ENCODE measurements at regions not wholly inside any gene's neighbourhood (a gene's known extent, or its start where the extent isn't known, plus 50 kb on each side); places are given as distances from the start of the nearest gene placed in this dataset.

- Histone ChIP-seq H4K20me1 (ENCODE audit: insufficient read depth) (no peaks in the 10 kb centered on the region), H3K4me2 (ENCODE audit: low read length) (no peak overlapping the region), H3K9me3 (ENCODE audit: control insufficient read depth in 1 of 2, insufficient read depth in 1 of 2, low read depth in 1 of 2, low read length in 2 of 2) (no peaks in the 10 kb centered on the region; a peak in 1 of 4 replicates), H3K9me2 (ENCODE audit: insufficient read depth) (no peaks in the 10 kb centered on the region), H3K79me2 (ENCODE audit: insufficient read depth, low read length) (no peaks in the 10 kb centered on the region), H2AFZ (ENCODE audit: low read depth, low read length, poor library complexity, severe bottlenecking) (no peak overlapping the region), H3K9ac (ENCODE audit: low read length) (no peak overlapping the region), H3K27ac (ENCODE audit: low read depth, low read length) (no peak overlapping the region), H3K36me3 (ENCODE audit: control insufficient read depth in 1 of 2, insufficient read depth in 2 of 2, low read length in 2 of 2) (no peaks in the 10 kb centered on the region), H3K4me1 (ENCODE audit: control insufficient read depth in 1 of 2, insufficient read depth in 2 of 2, low read length in 2 of 2) (peaks cover 0 to 8% of the 10 kb centered on the region in 2 experiments; a peak in 1 of 4 replicates), H3K27me3 (ENCODE audit: insufficient read depth, low read length) (no peaks in the 10 kb centered on the region), H3K4me3 (replicated peaks in 1 of 2; ENCODE audit: low read depth in 1 of 2, low read length in 2 of 2) (no peak overlapping the region)
- CTCF ChIA-PET, result no interaction called here
- RAD21 ChIA-PET (ENCODE audit: low non-redundant PET in 1 of 2, low total read pairs in 2 of 2, uncharacterized antibody in 2 of 2, unreplicated experiment in 2 of 2), result no interaction called here
- BruUV-seq (replicated peaks), result no TSS peak
- no peak for ATAC-seq
- TF ChIP-seq YY1 (IDR thresholded peaks at IDR 0.05; ENCODE audit: extremely low read depth, insufficient replicate concordance, low read depth, low read length) (no peak), SRF (IDR thresholded peaks at IDR 0.05; ENCODE audit: low read depth) (no peak), EZH2 (IDR thresholded peaks at IDR 0.05) (no peak), CBX3 (IDR thresholded peaks at IDR 0.05; ENCODE audit: low read depth) (no peak), POLR2A (IDR thresholded peaks at IDR 0.05; ENCODE audit: borderline replicate concordance, extremely low read depth, insufficient read depth, insufficient read length) (no peak), POLR2AphosphoS5 (IDR thresholded peaks at IDR 0.05; ENCODE audit: low read depth, low read length) (no peak), ATF3 (IDR thresholded peaks at IDR 0.05) (no peak), FOSL1 (IDR thresholded peaks at IDR 0.05; ENCODE audit: low read depth) (no peak), MAX (IDR thresholded peaks at IDR 0.05) (no peak), CTCF (IDR thresholded peaks at IDR 0.05 in 2 of 3, conservative IDR thresholded peaks at IDR 0.05 in 1 of 3; ENCODE audit: borderline replicate concordance in 1 of 3, insufficient read depth in 1 of 3, low read depth in 2 of 3, low read length in 2 of 3) (no peak), RAD21 (IDR thresholded peaks at IDR 0.05; ENCODE audit: low read depth) (no peak), ZFX (IDR thresholded peaks at IDR 0.05) (no peak), EZH2phosphoT487 (IDR thresholded peaks at IDR 0.05; ENCODE audit: borderline replicate concordance) (no peak), ZBTB33 (IDR thresholded peaks at IDR 0.05; ENCODE audit: extremely low read depth, insufficient replicate concordance, low read length) (no peak), TCF7L2 (IDR thresholded peaks at IDR 0.05; ENCODE audit: borderline replicate concordance, extremely low read depth, insufficient read depth, insufficient read length) (no peak), ZNF274 (IDR thresholded peaks at IDR 0.05; ENCODE audit: low read depth, low read length) (no peak), JUND (IDR thresholded peaks at IDR 0.05) (no peak), EGR1 (IDR thresholded peaks at IDR 0.05; ENCODE audit: low read depth) (no peak), SP1 (IDR thresholded peaks at IDR 0.05; ENCODE audit: low read depth) (no peak)
- intact Hi-C loops (cut with micrococcal nuclease), result no loop called here
- no peak for DNase-seq (ENCODE audit: low read depth, low spot score)
- POLR2A ChIA-PET, result no interaction called here
Observed at GRCh38 chr6:1191141-1191630, 120.7 kb upstream of the FOXQ1 start.
